Body of pancreas (tissue), 4 donors: ENCODE measurements at regions not wholly inside any gene's neighbourhood (a gene's known extent, or its start where the extent isn't known, plus 50 kb on each side); places are given as distances from the start of the nearest gene placed in this dataset.

Source experiments
- ATAC-seq: fragments of 150-250 bp; one replicate; pipeline ENCODE4 v1.9.1; 2016
- DNase-seq, 4 donors: peaks; one replicate each; pipeline ENCODE4 v3.0.0-alpha.2; 2019
- H3K27ac ChIP-seq, 4 donors: fragments of 200-600 bp; sonication (generic); 1 replicate in 3 of 4; 2 replicates in 1 of 4; pipeline versions ENCODE4 v1.5.1 to v1.6.1; 2016 to 2019; ENCODE audit warnings: mild to moderate bottlenecking in 1 of 4, mixed read lengths in 1 of 4, moderate library complexity in 1 of 4
- H3K27me3 ChIP-seq, 2 donors: fragments of 200-600 bp; sonication (generic); one replicate each; pipeline ENCODE4 v1.6.0; 2016; ENCODE audit warnings: mild to moderate bottlenecking in 1 of 2
- H3K36me3 ChIP-seq, 2 donors: fragments of 200-600 bp; sonication (generic); replicated peaks in 1 of 2; 2 replicates each; pipeline ENCODE4 v1.5.1; 2016; ENCODE audit warnings: low read depth in 2 of 2; ENCODE audit not compliant: insufficient read depth in 1 of 2
- H3K4me1 ChIP-seq: fragments of 200-600 bp; sonication (generic); one replicate; pipeline ENCODE4 v1.6.0; 2016
- H3K4me3 ChIP-seq, 2 donors: fragments of 200-600 bp; sonication (generic); 1 replicate in 1 of 2; 2 replicates in 1 of 2; pipeline ENCODE4 v1.5.1; 2016 to 2019
- H3K9me3 ChIP-seq, 3 donors: fragments of 200-600 bp; sonication (generic); 1 replicate in 2 of 3; 2 replicates in 1 of 3; pipeline ENCODE4 v1.5.1; 2016
- POLR2A ChIP-seq, 3 donors: fragments of 450-650 bp; IDR thresholded peaks; one replicate each; pipeline ENCODE4 v1.6.1; 2016; ENCODE audit warnings: antibody characterized with exemption in 3 of 3, mild to moderate bottlenecking in 2 of 3
- WGBS, 2 donors: methylation state at CpG; one replicate each; pipeline ENCODE4 v1.1.5; 2017; 5-methylcytosine and 5-hydroxymethylcytosine counted together
- intact Hi-C: fragments of 100-400 bp; cut with DNase I; formaldehyde crosslinking; loops from one replicate; pipeline ENCODE4 v1.15.1; 2023
- TF ChIP-seq, protein P1 (sequence below), 7 experiments: fragments of 450-650 bp in 4 of 7; fragments of 200-600 bp in 3 of 7; sonication (generic) in 3 of 7; IDR thresholded peaks; one replicate each; pipeline ENCODE4 v1.5.1; 2016 to 2019; ENCODE audit warnings: antibody characterized with exemption in 7 of 7

DNA sequence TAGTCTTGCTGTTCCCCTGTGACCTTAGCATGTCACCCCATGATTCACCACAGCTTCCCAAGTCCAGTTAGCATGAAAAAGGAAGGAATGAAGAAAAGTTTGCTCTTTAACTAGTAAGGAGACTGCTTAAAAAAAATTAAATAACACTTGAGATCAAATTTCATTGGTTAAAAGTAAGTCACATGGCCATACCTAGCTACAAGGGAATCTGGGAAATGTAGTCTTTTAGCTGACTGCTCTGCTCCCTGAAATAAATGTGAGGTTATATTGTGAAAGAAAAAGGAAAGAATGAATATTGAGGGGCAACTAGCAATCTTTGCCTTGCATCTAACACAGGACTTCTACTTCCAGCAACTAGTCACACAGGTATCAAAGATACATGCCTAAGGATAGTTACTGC lies 84.7 kb upstream of the LRRN1 start:
- DNase-seq (no peak), ATAC-seq (no peak)
- no peaks in the 10 kb centered on the region for H3K4me1 ChIP-seq
- no peaks in the 10 kb centered on the region for H3K9me3 ChIP-seq
- intact Hi-C loops, result no loop called here
- no peak overlapping the region for H3K4me3 ChIP-seq
- H3K27ac ChIP-seq, result no peak overlapping the region
- no peaks in the 10 kb centered on the region for H3K36me3 ChIP-seq
- no peaks in the 10 kb centered on the region for H3K27me3 ChIP-seq
- TF ChIP-seq, protein P1, sequence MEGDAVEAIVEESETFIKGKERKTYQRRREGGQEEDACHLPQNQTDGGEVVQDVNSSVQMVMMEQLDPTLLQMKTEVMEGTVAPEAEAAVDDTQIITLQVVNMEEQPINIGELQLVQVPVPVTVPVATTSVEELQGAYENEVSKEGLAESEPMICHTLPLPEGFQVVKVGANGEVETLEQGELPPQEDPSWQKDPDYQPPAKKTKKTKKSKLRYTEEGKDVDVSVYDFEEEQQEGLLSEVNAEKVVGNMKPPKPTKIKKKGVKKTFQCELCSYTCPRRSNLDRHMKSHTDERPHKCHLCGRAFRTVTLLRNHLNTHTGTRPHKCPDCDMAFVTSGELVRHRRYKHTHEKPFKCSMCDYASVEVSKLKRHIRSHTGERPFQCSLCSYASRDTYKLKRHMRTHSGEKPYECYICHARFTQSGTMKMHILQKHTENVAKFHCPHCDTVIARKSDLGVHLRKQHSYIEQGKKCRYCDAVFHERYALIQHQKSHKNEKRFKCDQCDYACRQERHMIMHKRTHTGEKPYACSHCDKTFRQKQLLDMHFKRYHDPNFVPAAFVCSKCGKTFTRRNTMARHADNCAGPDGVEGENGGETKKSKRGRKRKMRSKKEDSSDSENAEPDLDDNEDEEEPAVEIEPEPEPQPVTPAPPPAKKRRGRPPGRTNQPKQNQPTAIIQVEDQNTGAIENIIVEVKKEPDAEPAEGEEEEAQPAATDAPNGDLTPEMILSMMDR (IDR thresholded peaks at IDR 0.05), result no peak
- TF ChIP-seq POLR2A (IDR thresholded peaks at IDR 0.05), result no peak

DNA sequence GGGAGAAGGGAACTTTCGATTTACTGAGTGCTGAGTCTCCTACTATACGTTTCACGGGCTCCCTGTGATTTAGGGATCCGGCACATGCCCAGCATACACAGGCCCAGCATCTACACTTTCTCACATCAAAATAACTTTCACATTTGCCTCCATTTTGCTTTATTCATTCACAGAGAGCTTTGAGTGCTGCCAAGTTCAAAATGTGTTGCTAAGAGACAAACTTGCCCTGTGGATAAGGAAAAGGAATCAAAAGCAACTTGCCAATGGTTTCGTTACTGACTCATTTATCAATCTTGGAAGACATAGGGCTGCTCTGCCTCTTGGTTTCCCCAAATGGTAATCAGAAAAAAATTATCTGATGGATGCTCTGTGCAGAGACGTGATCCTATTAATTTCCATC lies 86.3 kb upstream of the LRRN1 start:
- no peak for DNase-seq
- 73 to 76% methylated on average over 6 of the region's 6 CpGs for WGBS, 2 donors
- H3K27me3 ChIP-seq, result no peaks in the 10 kb centered on the region
- H3K4me1 ChIP-seq, result peaks cover 5% of the 10 kb centered on the region
- H3K9me3 ChIP-seq, result no peaks in the 10 kb centered on the region
- H3K36me3 ChIP-seq, result no peaks in the 10 kb centered on the region
- H3K4me3 ChIP-seq, result no peak overlapping the region
- no peak for ATAC-seq
- H3K27ac ChIP-seq, result no peak overlapping the region
- intact Hi-C loops, result no loop called here
- TF ChIP-seq POLR2A (IDR thresholded peaks at IDR 0.05), result no peak
- TF ChIP-seq, protein P1 (IDR thresholded peaks at IDR 0.05), result no peak

DNA sequence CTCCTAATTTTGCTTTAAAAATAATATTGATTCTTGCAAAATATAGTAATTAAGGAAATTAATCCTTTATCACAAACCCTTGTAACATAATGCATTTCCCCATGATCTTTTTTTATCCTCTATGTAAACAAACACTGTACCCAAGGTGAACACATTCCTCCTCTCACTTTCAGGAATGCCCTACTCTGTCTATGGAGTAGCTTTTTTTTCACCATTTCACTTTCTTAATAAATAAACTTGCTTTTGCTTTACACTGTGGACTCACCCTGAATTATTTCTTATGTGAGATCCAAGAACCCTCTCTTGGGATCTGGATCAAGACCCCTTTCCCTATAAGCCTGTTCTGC lies 90.5 kb upstream of the LRRN1 start:
- Histone ChIP-seq H3K4me3 (no peak overlapping the region), H3K27ac (peak overlapping the region in 3 of 4 donors; percentile 66 to 75 (median 67)), H3K9me3 (no peaks in the 10 kb centered on the region), H3K4me1 (peaks cover 16% of the 10 kb centered on the region), H3K27me3 (no peaks in the 10 kb centered on the region), H3K36me3 (no peaks in the 10 kb centered on the region)
- TF ChIP-seq, protein P1 (IDR thresholded peaks at IDR 0.05), result no peak
- no peak for TF ChIP-seq POLR2A (IDR thresholded peaks at IDR 0.05)
- intact Hi-C loops, result no loop called here
- ATAC-seq, result peak; percentile 69
- DNase-seq, result no peak

DNA sequence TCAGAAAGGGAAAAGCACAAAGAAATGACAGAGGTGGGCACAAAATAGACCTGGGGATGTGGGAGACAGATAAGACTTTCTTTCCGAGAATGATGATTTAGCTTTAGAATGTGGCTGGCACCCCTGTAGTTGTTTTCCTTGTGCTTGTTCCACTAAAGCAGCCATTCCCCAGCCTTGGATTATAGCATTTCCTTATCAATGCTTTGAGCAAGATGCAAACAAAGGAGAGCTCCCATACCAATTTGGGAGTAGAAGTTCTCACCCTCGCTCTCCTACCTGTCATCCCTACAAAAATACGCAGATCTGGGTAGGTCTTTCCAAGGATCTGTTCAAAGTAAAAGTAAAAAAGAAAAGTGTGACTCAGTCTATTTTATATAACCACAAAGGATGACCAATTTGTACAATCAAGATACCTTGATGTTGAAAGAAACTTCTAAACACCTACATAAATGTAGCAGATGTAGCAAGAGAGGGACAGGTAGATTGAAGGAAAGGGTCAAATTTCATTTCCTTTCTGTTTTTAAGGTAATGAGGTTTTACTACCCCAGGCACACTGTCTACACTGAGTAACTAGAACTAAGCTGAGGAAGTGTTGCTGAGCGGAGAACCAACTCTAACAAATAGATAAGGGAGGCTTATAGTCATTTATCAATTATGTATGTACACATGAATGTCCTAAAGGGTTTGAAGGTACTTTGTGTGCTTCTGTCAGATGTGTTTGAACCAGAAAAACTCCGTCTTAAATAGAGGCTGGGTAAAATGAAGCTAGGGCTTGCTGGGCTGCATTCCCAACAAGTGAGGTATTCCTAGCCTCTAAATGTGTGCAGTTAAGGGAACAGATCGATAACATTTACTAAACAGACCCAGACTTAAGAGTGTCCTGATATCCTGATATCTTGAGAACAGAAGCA lies 91.1 kb upstream of the LRRN1 start:
- no peaks in the 10 kb centered on the region for H3K27me3 ChIP-seq
- H3K27ac ChIP-seq, result peak overlapping the region; percentile 66 to 75 (median 67)
- no peaks in the 10 kb centered on the region for H3K36me3 ChIP-seq
- ATAC-seq (peak; percentile 92), DNase-seq (peak; percentile 25 to 40 (median 26))
- intact Hi-C loops, result no loop called here
- H3K9me3 ChIP-seq, result no peaks in the 10 kb centered on the region
- WGBS, 2 donors, result 47 to 53% methylated on average over 6 of the region's 6 CpGs
- H3K4me1 ChIP-seq, result peaks cover 16% of the 10 kb centered on the region
- no peak for TF ChIP-seq POLR2A (IDR thresholded peaks at IDR 0.05)
- TF ChIP-seq, protein P1 (IDR thresholded peaks at IDR 0.05), result no peak
- no peak overlapping the region for H3K4me3 ChIP-seq
